ENCODE measurements at regions not wholly inside any gene's neighbourhood (a gene's known extent, or its start where the extent isn't known, plus 50 kb on each side); places are given as distances from the start of the nearest gene placed in this dataset.

DNA sequence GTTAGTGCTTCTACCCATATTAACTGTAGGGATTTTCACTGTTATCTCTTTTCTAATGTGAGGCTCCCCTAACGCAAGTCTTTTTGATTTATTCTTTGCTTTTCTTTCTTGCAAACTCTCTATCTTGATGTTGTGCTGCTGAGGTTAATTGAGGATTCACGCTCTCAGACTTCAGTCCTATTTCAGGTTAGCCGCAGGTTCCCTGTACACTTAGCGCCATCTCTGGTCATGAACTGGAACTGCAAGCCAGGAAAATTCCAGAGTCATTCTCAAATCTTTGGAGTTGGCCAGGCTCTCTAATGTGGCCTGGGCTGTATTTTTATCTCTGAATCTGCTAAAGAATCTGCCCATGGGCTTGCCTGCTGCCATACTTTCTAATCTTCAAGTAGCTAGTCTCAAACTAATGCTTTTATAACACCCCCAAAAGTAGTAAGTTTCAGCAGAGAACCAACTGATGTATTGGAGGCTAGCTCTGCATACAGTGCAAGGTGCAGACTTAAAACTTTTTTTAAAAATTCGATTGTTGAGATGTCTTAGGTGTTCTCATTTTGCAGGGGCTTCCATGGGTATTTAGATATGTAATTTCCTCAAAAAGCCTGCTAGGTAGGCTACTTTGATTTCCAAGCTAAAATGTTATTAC lies 91.1 kb upstream of the OPRM1 start:
- no peak for TF ChIP-seq POLR2A (IDR thresholded peaks at IDR 0.05)
- TF ChIP-seq, protein P1, sequence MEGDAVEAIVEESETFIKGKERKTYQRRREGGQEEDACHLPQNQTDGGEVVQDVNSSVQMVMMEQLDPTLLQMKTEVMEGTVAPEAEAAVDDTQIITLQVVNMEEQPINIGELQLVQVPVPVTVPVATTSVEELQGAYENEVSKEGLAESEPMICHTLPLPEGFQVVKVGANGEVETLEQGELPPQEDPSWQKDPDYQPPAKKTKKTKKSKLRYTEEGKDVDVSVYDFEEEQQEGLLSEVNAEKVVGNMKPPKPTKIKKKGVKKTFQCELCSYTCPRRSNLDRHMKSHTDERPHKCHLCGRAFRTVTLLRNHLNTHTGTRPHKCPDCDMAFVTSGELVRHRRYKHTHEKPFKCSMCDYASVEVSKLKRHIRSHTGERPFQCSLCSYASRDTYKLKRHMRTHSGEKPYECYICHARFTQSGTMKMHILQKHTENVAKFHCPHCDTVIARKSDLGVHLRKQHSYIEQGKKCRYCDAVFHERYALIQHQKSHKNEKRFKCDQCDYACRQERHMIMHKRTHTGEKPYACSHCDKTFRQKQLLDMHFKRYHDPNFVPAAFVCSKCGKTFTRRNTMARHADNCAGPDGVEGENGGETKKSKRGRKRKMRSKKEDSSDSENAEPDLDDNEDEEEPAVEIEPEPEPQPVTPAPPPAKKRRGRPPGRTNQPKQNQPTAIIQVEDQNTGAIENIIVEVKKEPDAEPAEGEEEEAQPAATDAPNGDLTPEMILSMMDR (IDR thresholded peaks at IDR 0.05): peak in 5 of 6 experiments; percentile 43 to 84 (median 81)
